Natural killer cell (primary cell): ENCODE measurements at regions not wholly inside any gene's neighbourhood (a gene's known extent, or its start where the extent isn't known, plus 50 kb on each side); places are given as distances from the start of the nearest gene placed in this dataset.
A peak's percentile ranks its signal among the peaks of the same experiment; 100 is the strongest.
"Not testable (repeated sequence)": the region's sequence is repeated elsewhere in the genome, so short reads cannot be mapped to it uniquely, and the experiment has no call there.

Source experiments
- ATAC-seq, 3 donors: fragments of 150-1000 bp in 2 of 3; fragments of 200-7000 bp in 1 of 3; cut with Tn5 transposase; 1 replicate in 1 of 3; 2 replicates in 2 of 3; pipeline ENCODE4 v1.10.0; 2021; ENCODE audit warnings: mild to moderate bottlenecking in 2 of 3, moderate library complexity in 2 of 3
- DNase-seq, 2 donors: peaks; one replicate each; pipeline versions ENCODE4 v3.0.0 to v3.0.0-alpha.2; 2013 to 2021; ENCODE audit warnings: mixed read lengths in 1 of 2
- H3K27ac ChIP-seq: one replicate; pipeline ENCODE4 v1.5.1; 2013; ENCODE audit warnings: mild to moderate bottlenecking, low read length
- H3K27me3 ChIP-seq: one replicate; pipeline ENCODE4 v1.6.1; 2013; ENCODE audit warnings: low read length; ENCODE audit not compliant: control insufficient read depth, insufficient read depth
- H3K36me3 ChIP-seq: one replicate; pipeline ENCODE4 v1.6.1; 2013; ENCODE audit warnings: low read length; ENCODE audit not compliant: control insufficient read depth, insufficient read depth
- H3K4me1 ChIP-seq: one replicate; pipeline ENCODE4 v1.6.1; 2013; ENCODE audit warnings: low read length; ENCODE audit not compliant: control insufficient read depth, insufficient read depth
- H3K4me3 ChIP-seq: one replicate; pipeline ENCODE4 v1.5.1; 2013; ENCODE audit warnings: low read length
- H3K9me3 ChIP-seq: one replicate; pipeline ENCODE4 v1.6.1; 2013; ENCODE audit warnings: low read length; ENCODE audit not compliant: control insufficient read depth, insufficient read depth
- H3K27ac Mint-ChIP-seq, 2 donors: one replicate each; pipeline ENCODE4 v1.8.0; 2022; ENCODE audit warnings: mild to moderate bottlenecking in 2 of 2, mixed read lengths in 2 of 2, moderate library complexity in 1 of 2
- H3K27me3 Mint-ChIP-seq, 2 donors: one replicate each; pipeline ENCODE4 v1.8.0; 2022; ENCODE audit warnings: low read depth in 2 of 2, mixed read lengths in 2 of 2
- H3K36me3 Mint-ChIP-seq: one replicate; pipeline ENCODE4 v1.8.0; 2022; ENCODE audit warnings: mixed read lengths
- H3K4me1 Mint-ChIP-seq, 2 donors: one replicate each; pipeline ENCODE4 v1.8.0; 2022; ENCODE audit warnings: mixed read lengths in 2 of 2
- H3K4me3 Mint-ChIP-seq: one replicate; pipeline ENCODE4 v1.8.0; 2022; ENCODE audit warnings: mild to moderate bottlenecking, moderate library complexity, mixed read lengths
- H3K9me3 Mint-ChIP-seq, 2 donors: one replicate each; pipeline ENCODE4 v1.8.0; 2022; ENCODE audit warnings: mixed read lengths in 2 of 2
- CTCF ChIP-seq: fragments of 200-600 bp; IDR thresholded peaks from one replicate; pipeline ENCODE4 v1.8.0; 2022; ENCODE audit warnings: antibody characterized with exemption
- WGBS: methylation state at CpG from one replicate; pipeline ENCODE4 v1.1.7; 2013; ENCODE audit warnings: missing lambda C conversion rate; ENCODE audit not compliant: insufficient coverage; 5-methylcytosine and 5-hydroxymethylcytosine counted together
- intact Hi-C: fragments of 100-400 bp; cut with micrococcal nuclease; formaldehyde crosslinking; loops from one replicate; pipeline ENCODE4 v1.14.2; 2022

- ATAC-seq = no peak
- intact Hi-C loops = no loop called here
These were observed 242.5 kb upstream of the PLXNA2 start for GRCh38 chr1:208486677-208487076.

DNA sequence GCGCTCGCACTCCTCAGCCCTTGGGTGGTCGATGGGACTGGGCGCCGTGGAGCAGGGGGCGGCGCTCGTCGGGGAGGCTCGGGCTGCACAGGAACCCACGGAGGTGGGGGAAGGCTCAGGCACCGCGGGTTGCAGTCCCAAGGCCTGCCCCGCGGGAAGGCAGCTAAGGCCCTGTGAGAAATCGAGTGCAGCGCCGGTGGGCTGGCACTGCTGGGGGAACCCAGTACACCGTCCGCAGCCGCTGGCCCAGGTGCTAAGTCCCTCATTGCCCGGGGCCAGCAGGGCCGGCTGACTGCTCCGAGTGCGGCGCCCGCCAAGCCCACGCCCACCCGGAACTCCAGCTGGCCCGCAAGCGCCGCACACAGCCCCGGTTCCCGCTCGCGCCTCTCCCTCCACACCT, 244.2 kb upstream of the PLXNA2 start:
- H3K27ac Mint-ChIP-seq, H3K27me3 ChIP-seq, intact Hi-C loops, H3K4me1 ChIP-seq, H3K9me3 ChIP-seq, H3K27me3 Mint-ChIP-seq, H3K9me3 Mint-ChIP-seq, H3K4me3 ChIP-seq, H3K36me3 ChIP-seq, H3K27ac ChIP-seq, DNase-seq, ATAC-seq, H3K4me1 Mint-ChIP-seq, H3K36me3 Mint-ChIP-seq, H3K4me3 Mint-ChIP-seq: not testable (repeated sequence)
- WGBS = 93% methylated on average over 31 of the region's 36 CpGs

More at GRCh38 chr1:208486677-208487076, 242.5 kb upstream of the PLXNA2 start:
- Mint-ChIP-seq H3K4me3 (no peak overlapping the region), H3K27me3 (no peaks in the 10 kb centered on the region), H3K9me3 (peaks cover 4 to 5% of the 10 kb centered on the region in 2 donors), H3K27ac (no peak overlapping the region), H3K4me1 (no peaks in the 10 kb centered on the region), H3K36me3 (no peaks in the 10 kb centered on the region)
- Histone ChIP-seq H3K27ac (no peak overlapping the region), H3K36me3 (no peaks in the 10 kb centered on the region), H3K4me3 (no peak overlapping the region), H3K9me3 (no peaks in the 10 kb centered on the region), H3K27me3 (no peaks in the 10 kb centered on the region), H3K4me1 (no peaks in the 10 kb centered on the region)
- TF ChIP-seq CTCF = no peak
- no peak for DNase-seq

GRCh38 chr1:208496467-208497371, 252.5 kb upstream of the PLXNA2 start:
- Histone ChIP-seq H3K36me3 (no peaks in the 10 kb centered on the region), H3K4me3 (no peak overlapping the region), H3K9me3 (no peaks in the 10 kb centered on the region), H3K27me3 (no peaks in the 10 kb centered on the region), H3K4me1 (no peaks in the 10 kb centered on the region), H3K27ac (no peak overlapping the region)
- H3K27ac Mint-ChIP-seq = no peak overlapping the region
- peaks cover 3 to 6% of the 10 kb centered on the region in 2 donors for H3K27me3 Mint-ChIP-seq
- DNase-seq (no peak), ATAC-seq (peak in 1 of 3 donors; percentile 21)
- H3K9me3 Mint-ChIP-seq = peaks cover 3 to 4% of the 10 kb centered on the region in 2 donors
- intact Hi-C loops = no loop called here
- TF ChIP-seq CTCF = no peak
- no peak overlapping the region for H3K4me3 Mint-ChIP-seq
- H3K4me1 Mint-ChIP-seq = no peaks in the 10 kb centered on the region
- WGBS = 85% methylated on average over 12 of the region's 12 CpGs
- H3K36me3 Mint-ChIP-seq = no peaks in the 10 kb centered on the region

DNA sequence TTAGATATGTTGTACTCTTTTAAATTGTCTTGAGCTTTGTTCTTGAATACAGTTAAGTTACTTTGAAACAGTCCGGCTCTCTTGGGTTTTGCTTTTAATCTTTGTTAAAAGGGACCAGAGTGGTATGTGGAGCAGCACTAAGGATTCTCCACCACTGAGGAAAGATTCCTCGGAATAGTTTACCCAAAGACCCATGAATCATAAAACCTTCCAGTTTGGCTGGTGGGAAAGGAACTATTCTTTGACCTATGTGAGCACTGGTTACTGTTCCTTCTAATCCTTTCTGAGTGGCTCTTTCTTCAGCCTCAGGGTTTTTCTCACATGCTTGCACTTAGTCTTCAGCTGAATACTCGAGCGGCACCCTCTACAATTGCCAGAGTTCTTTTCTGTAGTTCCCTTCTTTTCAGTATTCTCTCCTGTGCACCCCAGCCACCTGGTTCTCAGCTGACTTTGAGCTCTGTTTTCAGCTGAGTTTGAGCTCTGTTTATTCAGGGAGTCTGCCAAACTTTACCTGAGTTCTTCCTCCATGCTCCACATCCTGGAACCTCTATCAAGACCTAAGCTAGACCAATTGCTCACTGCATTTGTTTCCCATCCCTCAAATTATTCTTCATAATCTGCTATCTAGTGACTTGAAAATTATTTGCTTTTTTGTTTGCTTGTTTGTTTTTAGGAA, 253.8 kb upstream of the PLXNA2 start:
- no peak overlapping the region for H3K4me3 ChIP-seq
- Mint-ChIP-seq H3K9me3 (peaks cover 3 to 4% of the 10 kb centered on the region in 2 donors), H3K27me3 (peaks cover 3 to 6% of the 10 kb centered on the region in 2 donors), H3K4me1 (no peaks in the 10 kb centered on the region), H3K36me3 (no peaks in the 10 kb centered on the region), H3K27ac (no peak overlapping the region), H3K4me3 (no peak overlapping the region)
- no peak overlapping the region for H3K27ac ChIP-seq
- 95% methylated on average over 3 of the region's 4 CpGs for WGBS
- ATAC-seq = no peak
- H3K9me3 ChIP-seq = no peaks in the 10 kb centered on the region
- no peaks in the 10 kb centered on the region for H3K27me3 ChIP-seq
- intact Hi-C loops = no loop called here
- TF ChIP-seq CTCF = no peak
- no peaks in the 10 kb centered on the region for H3K36me3 ChIP-seq
- DNase-seq = no peak
- H3K4me1 ChIP-seq = no peaks in the 10 kb centered on the region
